GM12891 (cell line): ENCODE measurements at regions not wholly inside any gene's neighbourhood (a gene's known extent, or its start where the extent isn't known, plus 50 kb on each side); places are given as distances from the start of the nearest gene placed in this dataset.

ENCODE experiments used
- DNase-seq: peaks from one replicate; pipeline ENCODE4 v3.0.0; 2011; ENCODE audit warnings: low spot score; ENCODE audit not compliant: insufficient read length
- FAIRE-seq: peaks from 2 replicates; lab custom pipeline; 2011; peaks lifted over from hg19 to GRCh38; lab: Jason Lieb, UNC
- PAX5 ChIP-seq: IDR thresholded peaks from 2 replicates; pipeline ENCODE4 v1.6.1; 2011; ENCODE audit warnings: low read length, moderate library complexity, mild to moderate bottlenecking; ENCODE audit not compliant: insufficient read depth, severe bottlenecking
- POLR2A ChIP-seq: IDR thresholded peaks from 2 replicates; pipeline ENCODE4 v1.6.1; 2011; ENCODE audit warnings: low read depth, low read length, control low read depth
- POLR2AphosphoS5 ChIP-seq: IDR thresholded peaks from 2 replicates; pipeline ENCODE4 v1.6.1; 2011; ENCODE audit warnings: low read depth, low read length, control low read depth
- POU2F2 ChIP-seq: IDR thresholded peaks from 2 replicates; pipeline ENCODE4 v1.6.1; 2011; ENCODE audit warnings: low read depth, mild to moderate bottlenecking, control low read depth, low read length, moderate library complexity
- SPI1 ChIP-seq: IDR thresholded peaks from 2 replicates; pipeline ENCODE4 v1.6.1; 2011; ENCODE audit warnings: low read depth, low read length, control low read depth
- TAF1 ChIP-seq: IDR thresholded peaks from 2 replicates; pipeline ENCODE4 v1.6.1; 2011; ENCODE audit warnings: low read depth, low read length, control low read depth

GRCh38 chr13:79645569-79645968 lies 164.6 kb downstream of the NDFIP2 start:
- FAIRE-seq (no peak), DNase-seq (no peak)
- TF ChIP-seq TAF1 = no peak
- no peak for TF ChIP-seq POLR2AphosphoS5
- TF ChIP-seq SPI1 = no peak
- TF ChIP-seq POLR2A = no peak
- TF ChIP-seq POU2F2 = no peak
- no peak for TF ChIP-seq PAX5

GRCh38 chr13:79642596-79642995 lies 161.6 kb downstream of the NDFIP2 start:
- DNase-seq (no peak), FAIRE-seq (no peak)
- TF ChIP-seq SPI1 = no peak

- no peak for TF ChIP-seq PAX5
- TF ChIP-seq TAF1 = no peak
- no peak for TF ChIP-seq SPI1
- TF ChIP-seq POLR2AphosphoS5 = no peak
- no peak for TF ChIP-seq POLR2A
- TF ChIP-seq POU2F2 = no peak
- FAIRE-seq = no peak
- DNase-seq = no peak
These were observed 156.3 kb downstream of the NDFIP2 start for GRCh38 chr13:79637133-79637763.

GRCh38 chr13:79631051-79631659 lies 150.2 kb downstream of the NDFIP2 start:
- TF ChIP-seq POU2F2 = no peak
- TF ChIP-seq POLR2AphosphoS5 = no peak
- TF ChIP-seq POLR2A = no peak
- TF ChIP-seq SPI1 = no peak
- no peak for TF ChIP-seq PAX5
- no peak for TF ChIP-seq TAF1
- DNase-seq = no peak
- no peak for FAIRE-seq

GRCh38 chr13:79628463-79628862 lies 147.5 kb downstream of the NDFIP2 start:
- FAIRE-seq = no peak

GRCh38 chr13:79626924-79627323 lies 146.0 kb downstream of the NDFIP2 start:
- FAIRE-seq = no peak
- no peak for TF ChIP-seq SPI1
- no peak for TF ChIP-seq PAX5
- no peak for TF ChIP-seq POU2F2
- TF ChIP-seq TAF1 = no peak

More at GRCh38 chr13:79628463-79628862, 147.5 kb downstream of the NDFIP2 start:
- DNase-seq = no peak
- no peak for TF ChIP-seq PAX5
- TF ChIP-seq TAF1 = no peak
- TF ChIP-seq SPI1 = no peak
- TF ChIP-seq POU2F2 = no peak
- TF ChIP-seq POLR2AphosphoS5 = no peak
- TF ChIP-seq POLR2A = no peak

GRCh38 chr13:79625517-79625916 lies 144.6 kb downstream of the NDFIP2 start:
- DNase-seq (no peak), FAIRE-seq (no peak)
- TF ChIP-seq POU2F2 (no peak), POLR2AphosphoS5 (no peak), PAX5 (no peak), SPI1 (no peak), TAF1 (no peak)

More at GRCh38 chr13:79626924-79627323, 146.0 kb downstream of the NDFIP2 start:
- no peak for DNase-seq

GRCh38 chr13:79621902-79622301 lies 140.9 kb downstream of the NDFIP2 start:
- TF ChIP-seq SPI1 = no peak
- no peak for TF ChIP-seq POU2F2
- no peak for TF ChIP-seq TAF1
- no peak for TF ChIP-seq POLR2AphosphoS5
- no peak for TF ChIP-seq POLR2A
- no peak for TF ChIP-seq PAX5
- DNase-seq = no peak
- FAIRE-seq = no peak

GRCh38 chr13:79621449-79621848 lies 140.5 kb downstream of the NDFIP2 start:
- TF ChIP-seq POU2F2 (no peak), SPI1 (no peak)
- no peak for FAIRE-seq
- no peak for DNase-seq

GRCh38 chr13:79614250-79614918 lies 133.4 kb downstream of the NDFIP2 start:
- TF ChIP-seq POLR2A = no peak
- TF ChIP-seq TAF1 = no peak
- no peak for TF ChIP-seq POU2F2
- no peak for TF ChIP-seq POLR2AphosphoS5
- FAIRE-seq (no peak), DNase-seq (no peak)
